ENCODE measurements at regions not wholly inside any gene's neighbourhood (a gene's known extent, or its start where the extent isn't known, plus 50 kb on each side); places are given as distances from the start of the nearest gene placed in this dataset.

DNA sequence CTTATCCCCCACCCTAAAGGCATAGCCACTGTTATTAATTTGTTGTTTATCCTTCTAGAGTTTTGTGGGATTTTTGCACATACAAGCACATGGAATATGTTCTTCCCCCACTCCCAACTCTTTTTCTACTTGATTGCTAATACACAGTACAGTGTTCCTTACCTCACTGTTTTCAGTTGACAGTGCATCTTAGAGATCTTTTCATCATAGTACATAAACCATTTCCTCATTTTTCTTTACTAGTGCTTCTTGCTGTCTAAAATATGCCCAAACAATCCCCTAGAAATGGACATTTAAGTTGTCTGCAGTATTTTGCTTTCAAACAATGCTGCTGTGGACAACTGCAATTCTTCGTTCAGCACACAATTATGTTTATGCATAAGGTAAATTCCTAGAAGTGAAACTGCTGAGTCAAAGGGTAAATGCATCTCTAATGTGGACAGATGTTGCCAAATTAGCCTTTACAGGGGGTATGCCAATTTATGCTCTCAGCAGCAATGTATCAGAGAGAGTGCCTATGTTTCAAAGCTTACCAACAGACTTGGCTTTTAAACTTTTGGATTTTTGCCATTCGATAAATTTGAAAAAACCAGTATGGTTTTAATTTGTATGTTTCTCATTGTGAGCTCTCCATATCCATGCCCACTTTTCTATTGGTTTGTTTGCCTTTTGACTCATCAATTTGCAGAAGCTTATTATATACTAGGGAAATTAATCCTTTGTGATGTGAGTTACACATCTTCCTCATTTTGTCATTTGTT lies 132.6 kb downstream of the MRPS6 start:
- H3K9me3 ChIP-seq (ENCODE audit: low read length), result no peaks in the 10 kb centered on the region
- 31% methylated on average over 2 of the region's 2 CpGs for WGBS (ENCODE audit: low lambda C conversion rate)
- in situ Hi-C loops (cut with HindIII; ENCODE audit: extremely low pct_ligation_motif_present, low pct_unique_long_range_greater_than_20kb) (loop anchor here (10.0 kb wide), 1 partner anchor 131 kb away; the partner anchor contains the start of genes MRPS6 and SLC5A3), intact Hi-C loops (cut with micrococcal nuclease; ENCODE audit: unreplicated experiment) (loop anchor here (10.0 kb wide), 1 partner anchor 1611 kb away; no protein-coding TSS in a partner anchor)
- no peak overlapping the region for H3K27ac ChIP-seq (ENCODE audit: extremely low read length, insufficient read depth, low read length)
- H3K79me2 ChIP-seq (ENCODE audit: insufficient read depth, low read length), result no peaks in the 10 kb centered on the region
- no peak overlapping the region for H2AFZ ChIP-seq (ENCODE audit: low read length)
- H3K4me3 ChIP-seq (replicated peaks in 1 of 3; ENCODE audit: insufficient read depth in 1 of 3, low read depth in 2 of 3, low read length in 3 of 3), result no peak overlapping the region
- no peak for ATAC-seq
- peaks cover 29% of the 10 kb centered on the region for H3K4me1 ChIP-seq (ENCODE audit: insufficient read depth, low read length)
- no TSS peak for BruUV-seq (replicated peaks)
- no peak overlapping the region for H3K4me2 ChIP-seq (ENCODE audit: low read depth, low read length)
- no peaks in the 10 kb centered on the region for H4K20me1 ChIP-seq (ENCODE audit: insufficient read depth, low read length)
- H3K36me3 ChIP-seq (replicated peaks in 1 of 2; ENCODE audit: control insufficient read depth in 1 of 2, insufficient read depth in 2 of 2, low read length in 2 of 2), result no peaks in the 10 kb centered on the region
- no peak for DNase-seq (ENCODE audit: low spot score)
- H3K27me3 ChIP-seq (ENCODE audit: control insufficient read depth in 1 of 2, insufficient read depth in 2 of 2, low read length in 2 of 2), result no peaks in the 10 kb centered on the region
- TF ChIP-seq ZNF530 (CRISPR knock-in tag; IDR thresholded peaks at IDR 0.05; ENCODE audit: low read depth) (no peak), ZNF460 (CRISPR knock-in tag; IDR thresholded peaks at IDR 0.05; ENCODE audit: borderline replicate concordance) (no peak), SALL1 (CRISPR knock-in tag; IDR thresholded peaks at IDR 0.05) (no peak), ZNF883 (CRISPR knock-in tag; IDR thresholded peaks at IDR 0.05; ENCODE audit: not compliant biosample characterization) (no peak), TBL1XR1 (IDR thresholded peaks at IDR 0.05; ENCODE audit: borderline replicate concordance, low read length, partially characterized antibody) (no peak), ZNF225 (CRISPR knock-in tag; IDR thresholded peaks at IDR 0.05) (no peak), ZNF788 (CRISPR knock-in tag; IDR thresholded peaks at IDR 0.05; ENCODE audit: borderline replicate concordance) (no peak), SP4 (CRISPR knock-in tag; IDR thresholded peaks at IDR 0.05) (no peak), KDM3A (CRISPR knock-in tag; IDR thresholded peaks at IDR 0.05; ENCODE audit: low read depth) (no peak), BRD4 (CRISPR knock-in tag; IDR thresholded peaks at IDR 0.05) (no peak), STAG1 (CRISPR knock-in tag; IDR thresholded peaks at IDR 0.05) (no peak), FOXC1 (CRISPR knock-in tag; IDR thresholded peaks at IDR 0.05; ENCODE audit: borderline replicate concordance) (no peak), ZNF605 (CRISPR knock-in tag; IDR thresholded peaks at IDR 0.05) (no peak), HNF4A (CRISPR knock-in tag; IDR thresholded peaks at IDR 0.05) (no peak), ZNF484 (CRISPR knock-in tag; IDR thresholded peaks at IDR 0.05; ENCODE audit: borderline replicate concordance, low read depth) (no peak)
- TF ChIP-seq, protein P1, sequence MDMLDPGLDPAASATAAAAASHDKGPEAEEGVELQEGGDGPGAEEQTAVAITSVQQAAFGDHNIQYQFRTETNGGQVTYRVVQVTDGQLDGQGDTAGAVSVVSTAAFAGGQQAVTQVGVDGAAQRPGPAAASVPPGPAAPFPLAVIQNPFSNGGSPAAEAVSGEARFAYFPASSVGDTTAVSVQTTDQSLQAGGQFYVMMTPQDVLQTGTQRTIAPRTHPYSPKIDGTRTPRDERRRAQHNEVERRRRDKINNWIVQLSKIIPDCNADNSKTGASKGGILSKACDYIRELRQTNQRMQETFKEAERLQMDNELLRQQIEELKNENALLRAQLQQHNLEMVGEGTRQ (IDR thresholded peaks at IDR 0.05; ENCODE audit: low read depth, low read length), result no peak
- TF ChIP-seq, protein P1 (CRISPR knock-in tag; IDR thresholded peaks at IDR 0.05; ENCODE audit: borderline replicate concordance), result no peak
- TF ChIP-seq, protein P2, sequence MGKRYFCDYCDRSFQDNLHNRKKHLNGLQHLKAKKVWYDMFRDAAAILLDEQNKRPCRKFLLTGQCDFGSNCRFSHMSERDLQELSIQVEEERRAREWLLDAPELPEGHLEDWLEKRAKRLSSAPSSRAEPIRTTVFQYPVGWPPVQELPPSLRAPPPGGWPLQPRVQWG (CRISPR knock-in tag; IDR thresholded peaks at IDR 0.05; ENCODE audit: borderline replicate concordance, low read depth), result no peak
- TF ChIP-seq, protein P3, sequence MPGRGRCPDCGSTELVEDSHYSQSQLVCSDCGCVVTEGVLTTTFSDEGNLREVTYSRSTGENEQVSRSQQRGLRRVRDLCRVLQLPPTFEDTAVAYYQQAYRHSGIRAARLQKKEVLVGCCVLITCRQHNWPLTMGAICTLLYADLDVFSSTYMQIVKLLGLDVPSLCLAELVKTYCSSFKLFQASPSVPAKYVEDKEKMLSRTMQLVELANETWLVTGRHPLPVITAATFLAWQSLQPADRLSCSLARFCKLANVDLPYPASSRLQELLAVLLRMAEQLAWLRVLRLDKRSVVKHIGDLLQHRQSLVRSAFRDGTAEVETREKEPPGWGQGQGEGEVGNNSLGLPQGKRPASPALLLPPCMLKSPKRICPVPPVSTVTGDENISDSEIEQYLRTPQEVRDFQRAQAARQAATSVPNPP (CRISPR knock-in tag; IDR thresholded peaks at IDR 0.05), result no peak
- TF ChIP-seq, protein P4, sequence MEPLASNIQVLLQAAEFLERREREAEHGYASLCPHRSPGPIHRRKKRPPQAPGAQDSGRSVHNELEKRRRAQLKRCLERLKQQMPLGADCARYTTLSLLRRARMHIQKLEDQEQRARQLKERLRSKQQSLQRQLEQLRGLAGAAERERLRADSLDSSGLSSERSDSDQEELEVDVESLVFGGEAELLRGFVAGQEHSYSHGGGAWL (CRISPR knock-in tag; IDR thresholded peaks at IDR 0.05), result no peak
- H3K9ac ChIP-seq (ENCODE audit: insufficient read depth, low read depth, low read length), result no peak overlapping the region
- CTCF ChIA-PET (ENCODE audit: low intra/inter-chr PET ratio, low total read pairs), result no interaction called here
- POLR2A ChIA-PET, result no interaction called here
- FAIRE-seq, result no peak

Data from HepG2 (cell line).